Tibial artery (tissue), 4 donors: ENCODE measurements at regions not wholly inside any gene's neighbourhood (a gene's known extent, or its start where the extent isn't known, plus 50 kb on each side); places are given as distances from the start of the nearest gene placed in this dataset.

Experiments
- DNase-seq, 2 donors: peaks; one replicate each; pipeline ENCODE4 v3.0.0-alpha.2; 2019
- H3K27ac ChIP-seq, 2 donors: fragments of 200-600 bp; sonication (generic) in 1 of 2; 1 replicate in 1 of 2; 2 replicates in 1 of 2; pipeline ENCODE4 v1.5.1; 2018 to 2019; ENCODE audit warnings: mild to moderate bottlenecking in 1 of 2
- H3K27me3 ChIP-seq, 2 donors: fragments of 200-600 bp; sonication (generic) in 1 of 2; one replicate each; pipeline versions ENCODE4 v1.5.1 to v1.6.0; 2016 to 2019
- H3K36me3 ChIP-seq, 3 donors: fragments of 200-600 bp; sonication (generic) in 2 of 3; one replicate each; pipeline ENCODE4 v1.5.1; 2016 to 2019; ENCODE audit warnings: mild to moderate bottlenecking in 2 of 3
- H3K4me1 ChIP-seq, 4 donors: fragments of 200-600 bp; sonication (generic) in 2 of 4; 1 replicate in 3 of 4; 2 replicates in 1 of 4; pipeline ENCODE4 v1.5.1; 2016 to 2019
- H3K4me3 ChIP-seq, 2 donors: fragments of 200-600 bp; sonication (generic) in 1 of 2; 1 replicate in 1 of 2; 2 replicates in 1 of 2; pipeline ENCODE4 v1.5.1; 2018 to 2019; ENCODE audit warnings: mild to moderate bottlenecking in 2 of 2
- H3K9me3 ChIP-seq, 3 donors: fragments of 200-600 bp; sonication (generic) in 1 of 3; one replicate each; pipeline ENCODE4 v1.5.1; 2016 to 2019
- intact Hi-C: fragments of 100-400 bp; cut with DNase I; formaldehyde crosslinking; loops from one replicate; pipeline ENCODE4 v1.15.0; 2023; ENCODE audit warnings: low total_unique reads
- TF ChIP-seq, protein P1 (sequence below), 2 experiments: fragments of 200-600 bp in 1 of 2; fragments of 450-650 bp in 1 of 2; IDR thresholded peaks; one replicate each; pipeline ENCODE4 v1.5.1; 2017 to 2019; ENCODE audit warnings: antibody characterized with exemption in 2 of 2, mild to moderate bottlenecking in 1 of 2, moderate library complexity in 1 of 2

DNA sequence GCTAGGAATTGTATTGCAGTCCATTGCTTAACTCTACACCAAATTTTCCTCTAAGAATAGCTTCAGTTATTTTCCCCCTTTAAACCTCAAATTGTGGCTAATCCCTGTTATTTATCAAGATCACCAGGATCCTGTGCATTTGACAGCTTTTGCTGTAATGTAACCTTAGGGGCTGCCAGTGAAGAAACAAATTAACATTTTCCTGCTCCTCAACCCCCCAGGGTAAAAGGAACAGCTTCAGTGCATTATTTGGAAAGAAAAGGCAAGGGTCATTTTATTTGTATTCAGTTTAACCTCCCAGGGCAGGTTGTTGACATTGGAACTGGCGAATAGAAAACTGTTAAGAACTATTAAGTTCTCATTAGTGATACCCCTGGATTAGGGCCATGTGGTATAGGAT is 57.0 kb downstream of the PCDH20 start:
- DNase-seq = no peak
- H3K27ac ChIP-seq = no peak overlapping the region

GRCh38 chr13:61350341-61350740 is 65.3 kb downstream of the PCDH20 start:
- DNase-seq = no peak
- no peaks in the 10 kb centered on the region for H3K36me3 ChIP-seq
- intact Hi-C loops = no loop called here

More for the DNA sequence above, 57.0 kb downstream of the PCDH20 start:
- TF ChIP-seq, protein P1, sequence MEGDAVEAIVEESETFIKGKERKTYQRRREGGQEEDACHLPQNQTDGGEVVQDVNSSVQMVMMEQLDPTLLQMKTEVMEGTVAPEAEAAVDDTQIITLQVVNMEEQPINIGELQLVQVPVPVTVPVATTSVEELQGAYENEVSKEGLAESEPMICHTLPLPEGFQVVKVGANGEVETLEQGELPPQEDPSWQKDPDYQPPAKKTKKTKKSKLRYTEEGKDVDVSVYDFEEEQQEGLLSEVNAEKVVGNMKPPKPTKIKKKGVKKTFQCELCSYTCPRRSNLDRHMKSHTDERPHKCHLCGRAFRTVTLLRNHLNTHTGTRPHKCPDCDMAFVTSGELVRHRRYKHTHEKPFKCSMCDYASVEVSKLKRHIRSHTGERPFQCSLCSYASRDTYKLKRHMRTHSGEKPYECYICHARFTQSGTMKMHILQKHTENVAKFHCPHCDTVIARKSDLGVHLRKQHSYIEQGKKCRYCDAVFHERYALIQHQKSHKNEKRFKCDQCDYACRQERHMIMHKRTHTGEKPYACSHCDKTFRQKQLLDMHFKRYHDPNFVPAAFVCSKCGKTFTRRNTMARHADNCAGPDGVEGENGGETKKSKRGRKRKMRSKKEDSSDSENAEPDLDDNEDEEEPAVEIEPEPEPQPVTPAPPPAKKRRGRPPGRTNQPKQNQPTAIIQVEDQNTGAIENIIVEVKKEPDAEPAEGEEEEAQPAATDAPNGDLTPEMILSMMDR (IDR thresholded peaks at IDR 0.05) = no peak
- Histone ChIP-seq H3K27me3 (no peaks in the 10 kb centered on the region), H3K4me3 (no peak overlapping the region), H3K36me3 (no peaks in the 10 kb centered on the region), H3K9me3 (no peaks in the 10 kb centered on the region), H3K4me1 (no peaks in the 10 kb centered on the region)
- intact Hi-C loops = no loop called here

GRCh38 chr13:61339054-61339621 is 76.5 kb downstream of the PCDH20 start:
- no peak overlapping the region for H3K27ac ChIP-seq
- no peak for DNase-seq
- H3K36me3 ChIP-seq = no peaks in the 10 kb centered on the region
- H3K9me3 ChIP-seq = no peaks in the 10 kb centered on the region
- H3K4me3 ChIP-seq = no peak overlapping the region
- TF ChIP-seq, protein P1 (IDR thresholded peaks at IDR 0.05) = no peak
- no peaks in the 10 kb centered on the region for H3K4me1 ChIP-seq
- H3K27me3 ChIP-seq = no peaks in the 10 kb centered on the region
- intact Hi-C loops = no loop called here

More at GRCh38 chr13:61350341-61350740, 65.3 kb downstream of the PCDH20 start:
- Histone ChIP-seq H3K4me3 (no peak overlapping the region), H3K4me1 (no peaks in the 10 kb centered on the region), H3K27ac (no peak overlapping the region), H3K9me3 (no peaks in the 10 kb centered on the region), H3K27me3 (no peaks in the 10 kb centered on the region)
- TF ChIP-seq, protein P1 (IDR thresholded peaks at IDR 0.05) = no peak

DNA sequence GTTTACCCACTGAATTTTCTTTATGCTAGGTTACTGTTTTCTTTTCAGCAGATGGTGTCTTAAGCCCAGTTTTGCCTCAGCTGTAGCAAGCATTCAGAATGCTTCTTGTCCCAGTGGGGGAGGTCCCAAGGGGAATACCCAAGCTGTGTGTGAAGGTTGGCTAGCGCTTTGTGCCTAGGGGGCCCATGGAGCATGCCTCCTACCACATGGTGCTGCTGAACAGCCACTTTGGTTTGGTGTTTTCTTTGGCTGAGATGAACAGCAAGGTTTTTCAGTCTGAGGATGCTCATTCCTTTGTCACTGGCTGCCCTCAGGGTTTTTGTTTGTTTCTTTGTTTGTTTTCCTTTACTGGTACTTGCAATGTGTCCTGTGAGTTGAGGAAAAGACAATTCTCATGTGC is 99.0 kb downstream of the PCDH20 start:
- Histone ChIP-seq H3K27ac (no peak overlapping the region), H3K4me1 (no peaks in the 10 kb centered on the region), H3K4me3 (no peak overlapping the region), H3K9me3 (no peaks in the 10 kb centered on the region), H3K36me3 (no peaks in the 10 kb centered on the region), H3K27me3 (no peaks in the 10 kb centered on the region)
- no peak for DNase-seq
- intact Hi-C loops = no loop called here
- TF ChIP-seq, protein P1 (IDR thresholded peaks at IDR 0.05) = no peak

DNA sequence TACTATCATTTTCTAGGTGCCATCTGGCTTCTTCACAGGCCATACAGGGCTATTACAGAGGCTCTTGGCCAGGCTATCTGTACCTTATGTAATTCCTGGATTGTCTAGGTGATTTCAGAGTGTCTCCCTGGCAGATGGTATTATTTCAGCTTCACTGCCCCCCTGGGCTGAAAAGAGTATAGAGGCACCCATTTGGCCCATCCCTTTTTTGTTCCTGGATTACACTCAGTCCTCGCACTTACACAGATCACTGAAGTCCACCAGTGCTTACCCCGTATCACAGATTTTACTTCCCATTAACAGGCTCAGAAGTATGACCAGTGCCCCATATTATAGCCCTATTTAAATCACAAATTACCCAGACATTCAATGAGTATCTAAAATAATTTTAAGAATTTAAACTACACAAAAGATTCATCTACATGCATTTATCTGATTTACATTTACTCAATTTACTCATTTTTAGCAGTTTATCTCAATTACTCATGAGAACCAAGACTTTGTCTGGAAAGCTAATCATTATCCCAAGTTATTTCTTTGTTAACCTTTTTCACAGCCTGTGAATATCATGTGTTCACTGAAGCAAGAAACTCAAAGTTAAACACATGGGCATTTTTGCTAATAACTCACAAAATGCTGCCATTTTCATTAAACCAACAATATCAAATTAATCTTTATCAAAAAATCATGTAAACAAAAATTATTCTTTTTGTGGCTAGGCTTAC is 121.0 kb downstream of the PCDH20 start:
- Histone ChIP-seq H3K27ac (no peak overlapping the region), H3K4me1 (no peaks in the 10 kb centered on the region), H3K36me3 (no peaks in the 10 kb centered on the region), H3K27me3 (no peaks in the 10 kb centered on the region), H3K9me3 (peaks cover 0 to 2% (median 0%) of the 10 kb centered on the region in 3 donors), H3K4me3 (no peak overlapping the region)
- TF ChIP-seq, protein P1 (IDR thresholded peaks at IDR 0.05) = no peak
- no peak for DNase-seq
- intact Hi-C loops = no loop called here
